Ishikawa (cell line): ENCODE measurements at regions not wholly inside any gene's neighbourhood (a gene's known extent, or its start where the extent isn't known, plus 50 kb on each side); places are given as distances from the start of the nearest gene placed in this dataset.

Source experiments
- CEBPB ChIP-seq: IDR thresholded peaks from 2 replicates; pipeline ENCODE4 v1.6.1; 2012
- CREB1 ChIP-seq: IDR thresholded peaks from 2 replicates; pipeline ENCODE4 v1.6.1; 2012; ENCODE audit warnings: low read depth
- EGR1 ChIP-seq: IDR thresholded peaks from 2 replicates; pipeline ENCODE4 v1.6.1; 2012
- EP300 ChIP-seq: IDR thresholded peaks from 2 replicates; pipeline ENCODE4 v1.6.1; 2012; ENCODE audit warnings: borderline replicate concordance
- FOXM1 ChIP-seq: IDR thresholded peaks from 2 replicates; pipeline ENCODE4 v1.6.1; 2012; ENCODE audit warnings: low read depth, borderline replicate concordance
- MAX ChIP-seq: IDR thresholded peaks from 2 replicates; pipeline ENCODE4 v1.6.1; 2012
- NFIC ChIP-seq: IDR thresholded peaks from 2 replicates; pipeline ENCODE4 v1.6.1; 2012
- RAD21 ChIP-seq: IDR thresholded peaks from 2 replicates; pipeline ENCODE4 v1.6.1; 2012; ENCODE audit warnings: low read depth
- REST ChIP-seq: IDR thresholded peaks from 2 replicates; pipeline ENCODE4 v1.6.1; 2012; ENCODE audit warnings: low read depth, mild to moderate bottlenecking
- TAF1 ChIP-seq: IDR thresholded peaks from 2 replicates; pipeline ENCODE4 v1.6.1; 2012; ENCODE audit warnings: low read depth, mild to moderate bottlenecking
- TCF12 ChIP-seq: IDR thresholded peaks from 2 replicates; pipeline ENCODE4 v1.6.1; 2012; ENCODE audit warnings: low read depth
- TEAD4 ChIP-seq: IDR thresholded peaks from 2 replicates; pipeline ENCODE4 v1.6.1; 2012
- USF1 ChIP-seq: IDR thresholded peaks from 2 replicates; pipeline ENCODE4 v1.6.1; 2012
- YY1 ChIP-seq: IDR thresholded peaks from 2 replicates; pipeline ENCODE4 v1.6.1; 2012; ENCODE audit warnings: low read depth
- ZBTB7A ChIP-seq: IDR thresholded peaks from 2 replicates; pipeline ENCODE4 v1.6.1; 2012; ENCODE audit warnings: low read depth

- TF ChIP-seq CREB1 (no peak), TAF1 (no peak), CEBPB (no peak), EGR1 (no peak), RAD21 (no peak), TCF12 (no peak), REST (no peak), TEAD4 (no peak), USF1 (no peak), ZBTB7A (no peak), NFIC (no peak), YY1 (no peak), MAX (no peak), FOXM1 (no peak), EP300 (no peak)
Observed at GRCh38 chr5:156218367-156219158, 108.4 kb upstream of the SGCD start.

GRCh38 chr5:156219483-156220005, 107.4 kb upstream of the SGCD start:
- TF ChIP-seq ZBTB7A (no peak), TCF12 (no peak), CEBPB (no peak), TAF1 (no peak), EGR1 (no peak), NFIC (no peak), REST (no peak), MAX (no peak), FOXM1 (no peak), RAD21 (no peak), USF1 (no peak)

- TF ChIP-seq USF1 (no peak), TEAD4 (no peak), MAX (no peak), REST (no peak), TAF1 (no peak), CEBPB (no peak), TCF12 (no peak), YY1 (no peak), EGR1 (no peak)
Observed at GRCh38 chr5:156221816-156222215, 105.1 kb upstream of the SGCD start.

GRCh38 chr5:156223547-156223946, 103.4 kb upstream of the SGCD start:
- TF ChIP-seq REST (no peak), ZBTB7A (no peak), TAF1 (no peak), CREB1 (no peak), EGR1 (no peak), TCF12 (no peak), RAD21 (no peak), EP300 (no peak)
